ENCODE measurements at regions not wholly inside any gene's neighbourhood (a gene's known extent, or its start where the extent isn't known, plus 50 kb on each side); places are given as distances from the start of the nearest gene placed in this dataset.

- Histone ChIP-seq H3K9me3 (no peaks in the 10 kb centered on the region), H3K4me3 (ENCODE audit: low read depth in 1 of 2, low read length in 1 of 2) (no peak overlapping the region), H3K27me3 (no peaks in the 10 kb centered on the region), H3K36me3 (no peaks in the 10 kb centered on the region), H3K27ac (no peak overlapping the region), H3K4me1 (ENCODE audit: control insufficient read depth in 1 of 2, insufficient read depth in 1 of 2, low read depth in 1 of 2, low read length in 1 of 2) (no peaks in the 10 kb centered on the region)
- TF ChIP-seq, protein P1, sequence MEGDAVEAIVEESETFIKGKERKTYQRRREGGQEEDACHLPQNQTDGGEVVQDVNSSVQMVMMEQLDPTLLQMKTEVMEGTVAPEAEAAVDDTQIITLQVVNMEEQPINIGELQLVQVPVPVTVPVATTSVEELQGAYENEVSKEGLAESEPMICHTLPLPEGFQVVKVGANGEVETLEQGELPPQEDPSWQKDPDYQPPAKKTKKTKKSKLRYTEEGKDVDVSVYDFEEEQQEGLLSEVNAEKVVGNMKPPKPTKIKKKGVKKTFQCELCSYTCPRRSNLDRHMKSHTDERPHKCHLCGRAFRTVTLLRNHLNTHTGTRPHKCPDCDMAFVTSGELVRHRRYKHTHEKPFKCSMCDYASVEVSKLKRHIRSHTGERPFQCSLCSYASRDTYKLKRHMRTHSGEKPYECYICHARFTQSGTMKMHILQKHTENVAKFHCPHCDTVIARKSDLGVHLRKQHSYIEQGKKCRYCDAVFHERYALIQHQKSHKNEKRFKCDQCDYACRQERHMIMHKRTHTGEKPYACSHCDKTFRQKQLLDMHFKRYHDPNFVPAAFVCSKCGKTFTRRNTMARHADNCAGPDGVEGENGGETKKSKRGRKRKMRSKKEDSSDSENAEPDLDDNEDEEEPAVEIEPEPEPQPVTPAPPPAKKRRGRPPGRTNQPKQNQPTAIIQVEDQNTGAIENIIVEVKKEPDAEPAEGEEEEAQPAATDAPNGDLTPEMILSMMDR (IDR thresholded peaks at IDR 0.05) = no peak
Measured at GRCh38 chrX:140165849-140166248, 200.5 kb upstream of the CXorf66 start.

GRCh38 chrX:140164391-140164790, 199.1 kb upstream of the CXorf66 start:
- Histone ChIP-seq H3K4me1 (ENCODE audit: control insufficient read depth in 1 of 2, insufficient read depth in 1 of 2, low read depth in 1 of 2, low read length in 1 of 2) (no peaks in the 10 kb centered on the region), H3K27me3 (no peaks in the 10 kb centered on the region), H3K36me3 (no peaks in the 10 kb centered on the region), H3K9me3 (no peaks in the 10 kb centered on the region), H3K4me3 (ENCODE audit: low read depth in 1 of 2, low read length in 1 of 2) (no peak overlapping the region), H3K27ac (no peak overlapping the region)
- TF ChIP-seq, protein P1 (IDR thresholded peaks at IDR 0.05) = no peak

DNA sequence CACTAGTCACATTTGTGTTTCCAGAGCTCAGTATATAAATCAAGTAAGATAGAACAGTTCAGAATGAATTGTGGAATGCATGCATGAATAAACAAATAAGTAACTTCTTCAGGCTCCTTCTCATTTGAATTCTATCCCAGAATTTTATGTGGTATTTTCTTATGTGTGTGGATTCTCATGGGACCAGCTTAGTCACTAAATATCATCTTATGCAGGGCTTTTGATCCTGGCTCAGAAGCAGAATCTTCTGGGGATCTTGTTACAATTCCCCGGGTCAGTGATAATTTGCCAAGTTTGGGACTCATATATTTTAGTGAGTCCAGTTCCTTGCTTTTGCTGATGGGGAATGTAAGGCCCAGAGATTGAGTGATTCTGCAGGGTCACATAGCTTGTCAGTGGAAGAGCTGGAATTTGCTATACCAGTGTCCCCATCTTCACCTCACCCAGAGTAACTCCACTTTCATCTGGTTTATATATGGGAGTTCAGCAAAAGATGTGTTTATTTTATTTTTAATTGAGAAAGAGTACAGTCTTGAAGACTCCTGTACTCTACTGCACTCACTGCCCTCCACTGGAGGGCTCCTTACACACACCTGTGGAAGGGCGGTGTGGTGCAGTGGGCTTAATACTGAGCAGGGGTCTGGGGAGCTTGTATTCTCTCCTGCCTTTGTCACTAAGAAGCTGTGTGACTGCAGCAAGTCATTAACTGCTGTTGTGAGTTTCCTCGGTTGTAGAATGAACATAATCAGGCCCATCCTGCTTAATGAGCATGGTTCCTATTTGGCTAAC, 198.2 kb upstream of the CXorf66 start:
- no peak overlapping the region for H3K27ac ChIP-seq
- no peak overlapping the region for H3K4me3 ChIP-seq (ENCODE audit: low read depth in 1 of 2, low read length in 1 of 2)
- no peaks in the 10 kb centered on the region for H3K4me1 ChIP-seq (ENCODE audit: control insufficient read depth in 1 of 2, insufficient read depth in 1 of 2, low read depth in 1 of 2, low read length in 1 of 2)
- H3K9me3 ChIP-seq = no peaks in the 10 kb centered on the region
- TF ChIP-seq, protein P1 (IDR thresholded peaks at IDR 0.05) = no peak
- no peaks in the 10 kb centered on the region for H3K27me3 ChIP-seq
- H3K36me3 ChIP-seq = no peaks in the 10 kb centered on the region

GRCh38 chrX:140157611-140158010, 192.3 kb upstream of the CXorf66 start:
- H3K4me3 ChIP-seq (ENCODE audit: low read depth in 1 of 2, low read length in 1 of 2) = no peak overlapping the region
- no peaks in the 10 kb centered on the region for H3K36me3 ChIP-seq
- H3K27me3 ChIP-seq = no peaks in the 10 kb centered on the region
- TF ChIP-seq, protein P1 (IDR thresholded peaks at IDR 0.05) = no peak
- H3K9me3 ChIP-seq = no peaks in the 10 kb centered on the region
- H3K4me1 ChIP-seq (ENCODE audit: control insufficient read depth in 1 of 2, insufficient read depth in 1 of 2, low read depth in 1 of 2, low read length in 1 of 2) = no peaks in the 10 kb centered on the region
- H3K27ac ChIP-seq = no peak overlapping the region

- Histone ChIP-seq H3K36me3 (no peaks in the 10 kb centered on the region), H3K27ac (no peak overlapping the region), H3K27me3 (no peaks in the 10 kb centered on the region), H3K9me3 (no peaks in the 10 kb centered on the region), H3K4me3 (ENCODE audit: low read depth in 1 of 2, low read length in 1 of 2) (no peak overlapping the region), H3K4me1 (ENCODE audit: control insufficient read depth in 1 of 2, insufficient read depth in 1 of 2, low read depth in 1 of 2, low read length in 1 of 2) (no peaks in the 10 kb centered on the region)
- TF ChIP-seq, protein P1 (IDR thresholded peaks at IDR 0.05) = no peak
Measured at GRCh38 chrX:140157143-140157542, 191.8 kb upstream of the CXorf66 start.
